GM21515 (cell line): ENCODE measurements at regions not wholly inside any gene's neighbourhood (a gene's known extent, or its start where the extent isn't known, plus 50 kb on each side); places are given as distances from the start of the nearest gene placed in this dataset.
"Not testable (repeated sequence)": the region's sequence is repeated elsewhere in the genome, so short reads cannot be mapped to it uniquely, and the experiment has no call there.

Source experiments
- ATAC-seq: cut with Tn5 transposase; IDR thresholded peaks from one replicate; pipeline ENCODE4 v1.9.1; 2021; ENCODE audit not compliant: unreplicated experiment

- no peak for ATAC-seq
These were observed 1002.7 kb downstream of the STPG2 start for GRCh38 chr4:97140545-97140944.

- ATAC-seq: not testable (repeated sequence)
These were observed 1001.9 kb downstream of the STPG2 start for GRCh38 chr4:97141332-97141731.

- ATAC-seq: no peak
These were observed 1000.9 kb downstream of the STPG2 start for GRCh38 chr4:97142410-97142809.

GRCh38 chr4:97142893-97143292 is 1000.4 kb downstream of the STPG2 start:
- no peak for ATAC-seq

- no peak for ATAC-seq
These were observed 999.1 kb downstream of the STPG2 start for GRCh38 chr4:97144199-97144598.

- no peak for ATAC-seq
These were observed 992.3 kb downstream of the STPG2 start for GRCh38 chr4:97150966-97151365.

- no peak for ATAC-seq
These were observed 991.1 kb downstream of the STPG2 start for GRCh38 chr4:97152149-97152548.

GRCh38 chr4:97153042-97153441 is 990.2 kb downstream of the STPG2 start:
- ATAC-seq: no peak

GRCh38 chr4:97159625-97160024 is 983.7 kb downstream of the STPG2 start:
- no peak for ATAC-seq

GRCh38 chr4:97185233-97185632 is 958.0 kb downstream of the STPG2 start:
- ATAC-seq: no peak

- no peak for ATAC-seq
These were observed 946.2 kb downstream of the STPG2 start for GRCh38 chr4:97197106-97197505.

GRCh38 chr4:97208749-97209148 is 934.5 kb downstream of the STPG2 start:
- ATAC-seq: no peak

GRCh38 chr4:97215409-97215941 is 927.8 kb downstream of the STPG2 start:
- no peak for ATAC-seq

GRCh38 chr4:97216046-97216445 is 927.2 kb downstream of the STPG2 start:
- ATAC-seq: no peak

GRCh38 chr4:97235521-97235920 is 907.8 kb downstream of the STPG2 start:
- no peak for ATAC-seq

GRCh38 chr4:97238956-97239666 is 904.2 kb downstream of the STPG2 start:
- no peak for ATAC-seq

GRCh38 chr4:97239667-97239997 is 903.6 kb downstream of the STPG2 start:
- no peak for ATAC-seq

GRCh38 chr4:97252615-97253154 is 890.6 kb downstream of the STPG2 start:
- no peak for ATAC-seq

- ATAC-seq: no peak
These were observed 880.5 kb downstream of the STPG2 start for GRCh38 chr4:97262769-97263168.

GRCh38 chr4:97270051-97270450 is 873.2 kb downstream of the STPG2 start:
- no peak for ATAC-seq

- no peak for ATAC-seq
These were observed 863.9 kb downstream of the STPG2 start for GRCh38 chr4:97279391-97279790.

GRCh38 chr4:97300561-97300960 is 842.7 kb downstream of the STPG2 start:
- no peak for ATAC-seq

GRCh38 chr4:97305351-97305750 is 837.9 kb downstream of the STPG2 start:
- no peak for ATAC-seq
